ENCODE measurements at regions not wholly inside any gene's neighbourhood (a gene's known extent, or its start where the extent isn't known, plus 50 kb on each side); places are given as distances from the start of the nearest gene placed in this dataset.

DNA sequence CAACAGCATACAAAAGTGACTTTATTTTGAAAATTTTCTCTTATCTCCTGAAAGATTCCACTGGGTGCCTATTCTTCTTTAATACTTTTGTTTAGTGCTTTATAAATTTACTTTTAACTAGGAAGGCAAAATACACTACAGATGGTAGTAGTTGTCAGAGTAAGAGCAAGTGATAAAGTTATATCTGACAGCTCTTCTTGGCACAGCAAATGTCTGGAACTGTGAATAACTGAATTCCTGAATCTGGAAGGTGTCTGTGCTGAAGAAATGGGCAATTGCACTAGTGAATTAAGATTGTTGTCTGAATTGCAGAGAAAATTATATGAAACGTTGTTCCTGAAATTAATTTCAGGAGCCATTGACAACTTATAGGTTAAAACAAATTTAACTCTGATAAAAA lies 213.8 kb upstream of the CBLB start (continued):
- TF ChIP-seq, protein P1, sequence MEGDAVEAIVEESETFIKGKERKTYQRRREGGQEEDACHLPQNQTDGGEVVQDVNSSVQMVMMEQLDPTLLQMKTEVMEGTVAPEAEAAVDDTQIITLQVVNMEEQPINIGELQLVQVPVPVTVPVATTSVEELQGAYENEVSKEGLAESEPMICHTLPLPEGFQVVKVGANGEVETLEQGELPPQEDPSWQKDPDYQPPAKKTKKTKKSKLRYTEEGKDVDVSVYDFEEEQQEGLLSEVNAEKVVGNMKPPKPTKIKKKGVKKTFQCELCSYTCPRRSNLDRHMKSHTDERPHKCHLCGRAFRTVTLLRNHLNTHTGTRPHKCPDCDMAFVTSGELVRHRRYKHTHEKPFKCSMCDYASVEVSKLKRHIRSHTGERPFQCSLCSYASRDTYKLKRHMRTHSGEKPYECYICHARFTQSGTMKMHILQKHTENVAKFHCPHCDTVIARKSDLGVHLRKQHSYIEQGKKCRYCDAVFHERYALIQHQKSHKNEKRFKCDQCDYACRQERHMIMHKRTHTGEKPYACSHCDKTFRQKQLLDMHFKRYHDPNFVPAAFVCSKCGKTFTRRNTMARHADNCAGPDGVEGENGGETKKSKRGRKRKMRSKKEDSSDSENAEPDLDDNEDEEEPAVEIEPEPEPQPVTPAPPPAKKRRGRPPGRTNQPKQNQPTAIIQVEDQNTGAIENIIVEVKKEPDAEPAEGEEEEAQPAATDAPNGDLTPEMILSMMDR (conservative IDR thresholded peaks at IDR 0.05; ENCODE audit: low read depth in 2 of 2), result no peak
- no peak for TF ChIP-seq EZH2 (IDR thresholded peaks at IDR 0.05; ENCODE audit: low read depth, unreplicated experiment)
- no peak for TF ChIP-seq EZH2phosphoT487 (IDR thresholded peaks at IDR 0.05; ENCODE audit: unreplicated experiment)
- TF ChIP-seq, protein P2, sequence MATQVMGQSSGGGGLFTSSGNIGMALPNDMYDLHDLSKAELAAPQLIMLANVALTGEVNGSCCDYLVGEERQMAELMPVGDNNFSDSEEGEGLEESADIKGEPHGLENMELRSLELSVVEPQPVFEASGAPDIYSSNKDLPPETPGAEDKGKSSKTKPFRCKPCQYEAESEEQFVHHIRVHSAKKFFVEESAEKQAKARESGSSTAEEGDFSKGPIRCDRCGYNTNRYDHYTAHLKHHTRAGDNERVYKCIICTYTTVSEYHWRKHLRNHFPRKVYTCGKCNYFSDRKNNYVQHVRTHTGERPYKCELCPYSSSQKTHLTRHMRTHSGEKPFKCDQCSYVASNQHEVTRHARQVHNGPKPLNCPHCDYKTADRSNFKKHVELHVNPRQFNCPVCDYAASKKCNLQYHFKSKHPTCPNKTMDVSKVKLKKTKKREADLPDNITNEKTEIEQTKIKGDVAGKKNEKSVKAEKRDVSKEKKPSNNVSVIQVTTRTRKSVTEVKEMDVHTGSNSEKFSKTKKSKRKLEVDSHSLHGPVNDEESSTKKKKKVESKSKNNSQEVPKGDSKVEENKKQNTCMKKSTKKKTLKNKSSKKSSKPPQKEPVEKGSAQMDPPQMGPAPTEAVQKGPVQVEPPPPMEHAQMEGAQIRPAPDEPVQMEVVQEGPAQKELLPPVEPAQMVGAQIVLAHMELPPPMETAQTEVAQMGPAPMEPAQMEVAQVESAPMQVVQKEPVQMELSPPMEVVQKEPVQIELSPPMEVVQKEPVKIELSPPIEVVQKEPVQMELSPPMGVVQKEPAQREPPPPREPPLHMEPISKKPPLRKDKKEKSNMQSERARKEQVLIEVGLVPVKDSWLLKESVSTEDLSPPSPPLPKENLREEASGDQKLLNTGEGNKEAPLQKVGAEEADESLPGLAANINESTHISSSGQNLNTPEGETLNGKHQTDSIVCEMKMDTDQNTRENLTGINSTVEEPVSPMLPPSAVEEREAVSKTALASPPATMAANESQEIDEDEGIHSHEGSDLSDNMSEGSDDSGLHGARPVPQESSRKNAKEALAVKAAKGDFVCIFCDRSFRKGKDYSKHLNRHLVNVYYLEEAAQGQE (IDR thresholded peaks at IDR 0.05; ENCODE audit: unreplicated experiment), result no peak
- TF ChIP-seq POLR2AphosphoS5 (IDR thresholded peaks at IDR 0.05; ENCODE audit: low read depth), result no peak

DNA sequence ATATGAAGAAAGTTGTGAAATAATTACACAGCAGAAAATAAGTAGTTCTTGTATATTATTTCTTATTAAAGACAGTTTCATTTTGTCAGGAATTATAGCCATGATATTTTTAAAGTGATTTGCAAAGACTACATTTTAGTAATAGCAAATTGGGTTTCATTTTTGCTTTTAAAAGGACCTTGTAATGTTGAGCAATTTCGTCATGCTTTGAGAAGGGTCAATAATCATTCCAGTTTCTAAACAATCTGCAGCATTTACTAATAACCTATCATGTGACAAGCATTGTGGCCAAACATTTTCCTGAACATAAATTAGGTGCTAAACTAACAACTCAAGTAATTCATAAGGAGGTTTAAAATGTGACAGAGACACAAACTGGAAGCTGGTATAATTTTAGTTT lies 214.4 kb upstream of the CBLB start:
- no peaks in the 10 kb centered on the region for H3F3A ChIP-seq (replicated peaks; ENCODE audit: low read depth)
- no peaks in the 10 kb centered on the region for H3K36me3 ChIP-seq (ENCODE audit: insufficient read depth)
- no peak overlapping the region for H2AFZ ChIP-seq
- H3K4me1 Mint-ChIP-seq, result no peaks in the 10 kb centered on the region
- no peak overlapping the region for H3K4me3 ChIP-seq
- DNase-seq (ENCODE audit: low spot score), result no peak
- no peak overlapping the region for H3K4me2 ChIP-seq
- no peaks in the 10 kb centered on the region for H3K4me1 ChIP-seq (ENCODE audit: insufficient read depth)
- peaks cover 6% of the 10 kb centered on the region; the same call in 1 of the 3 replicates for H3K36me3 Mint-ChIP-seq (ENCODE audit: low read depth)
- H3K4me3 Mint-ChIP-seq, result no peak overlapping the region
- no peaks in the 10 kb centered on the region for H3K9me2 ChIP-seq (ENCODE audit: insufficient read depth)
- no peak overlapping the region for H3K27ac Mint-ChIP-seq
- no peak for ATAC-seq
- no peaks in the 10 kb centered on the region for H3K79me2 ChIP-seq (replicated peaks; ENCODE audit: insufficient read depth)
- H3K27me3 Mint-ChIP-seq (ENCODE audit: insufficient read depth, low read depth, poor library complexity), result no peaks in the 10 kb centered on the region
- no peaks in the 10 kb centered on the region for H4K20me1 ChIP-seq (replicated peaks; ENCODE audit: insufficient read depth)
- H3K9me3 Mint-ChIP-seq, result peaks cover 8% of the 10 kb centered on the region; the same call in 2 of the 3 replicates
- H3K27ac ChIP-seq (ENCODE audit: low read depth), result no peak overlapping the region
- H3K27me3 ChIP-seq (ENCODE audit: insufficient read depth), result no peaks in the 10 kb centered on the region
- TF ChIP-seq, protein P3, sequence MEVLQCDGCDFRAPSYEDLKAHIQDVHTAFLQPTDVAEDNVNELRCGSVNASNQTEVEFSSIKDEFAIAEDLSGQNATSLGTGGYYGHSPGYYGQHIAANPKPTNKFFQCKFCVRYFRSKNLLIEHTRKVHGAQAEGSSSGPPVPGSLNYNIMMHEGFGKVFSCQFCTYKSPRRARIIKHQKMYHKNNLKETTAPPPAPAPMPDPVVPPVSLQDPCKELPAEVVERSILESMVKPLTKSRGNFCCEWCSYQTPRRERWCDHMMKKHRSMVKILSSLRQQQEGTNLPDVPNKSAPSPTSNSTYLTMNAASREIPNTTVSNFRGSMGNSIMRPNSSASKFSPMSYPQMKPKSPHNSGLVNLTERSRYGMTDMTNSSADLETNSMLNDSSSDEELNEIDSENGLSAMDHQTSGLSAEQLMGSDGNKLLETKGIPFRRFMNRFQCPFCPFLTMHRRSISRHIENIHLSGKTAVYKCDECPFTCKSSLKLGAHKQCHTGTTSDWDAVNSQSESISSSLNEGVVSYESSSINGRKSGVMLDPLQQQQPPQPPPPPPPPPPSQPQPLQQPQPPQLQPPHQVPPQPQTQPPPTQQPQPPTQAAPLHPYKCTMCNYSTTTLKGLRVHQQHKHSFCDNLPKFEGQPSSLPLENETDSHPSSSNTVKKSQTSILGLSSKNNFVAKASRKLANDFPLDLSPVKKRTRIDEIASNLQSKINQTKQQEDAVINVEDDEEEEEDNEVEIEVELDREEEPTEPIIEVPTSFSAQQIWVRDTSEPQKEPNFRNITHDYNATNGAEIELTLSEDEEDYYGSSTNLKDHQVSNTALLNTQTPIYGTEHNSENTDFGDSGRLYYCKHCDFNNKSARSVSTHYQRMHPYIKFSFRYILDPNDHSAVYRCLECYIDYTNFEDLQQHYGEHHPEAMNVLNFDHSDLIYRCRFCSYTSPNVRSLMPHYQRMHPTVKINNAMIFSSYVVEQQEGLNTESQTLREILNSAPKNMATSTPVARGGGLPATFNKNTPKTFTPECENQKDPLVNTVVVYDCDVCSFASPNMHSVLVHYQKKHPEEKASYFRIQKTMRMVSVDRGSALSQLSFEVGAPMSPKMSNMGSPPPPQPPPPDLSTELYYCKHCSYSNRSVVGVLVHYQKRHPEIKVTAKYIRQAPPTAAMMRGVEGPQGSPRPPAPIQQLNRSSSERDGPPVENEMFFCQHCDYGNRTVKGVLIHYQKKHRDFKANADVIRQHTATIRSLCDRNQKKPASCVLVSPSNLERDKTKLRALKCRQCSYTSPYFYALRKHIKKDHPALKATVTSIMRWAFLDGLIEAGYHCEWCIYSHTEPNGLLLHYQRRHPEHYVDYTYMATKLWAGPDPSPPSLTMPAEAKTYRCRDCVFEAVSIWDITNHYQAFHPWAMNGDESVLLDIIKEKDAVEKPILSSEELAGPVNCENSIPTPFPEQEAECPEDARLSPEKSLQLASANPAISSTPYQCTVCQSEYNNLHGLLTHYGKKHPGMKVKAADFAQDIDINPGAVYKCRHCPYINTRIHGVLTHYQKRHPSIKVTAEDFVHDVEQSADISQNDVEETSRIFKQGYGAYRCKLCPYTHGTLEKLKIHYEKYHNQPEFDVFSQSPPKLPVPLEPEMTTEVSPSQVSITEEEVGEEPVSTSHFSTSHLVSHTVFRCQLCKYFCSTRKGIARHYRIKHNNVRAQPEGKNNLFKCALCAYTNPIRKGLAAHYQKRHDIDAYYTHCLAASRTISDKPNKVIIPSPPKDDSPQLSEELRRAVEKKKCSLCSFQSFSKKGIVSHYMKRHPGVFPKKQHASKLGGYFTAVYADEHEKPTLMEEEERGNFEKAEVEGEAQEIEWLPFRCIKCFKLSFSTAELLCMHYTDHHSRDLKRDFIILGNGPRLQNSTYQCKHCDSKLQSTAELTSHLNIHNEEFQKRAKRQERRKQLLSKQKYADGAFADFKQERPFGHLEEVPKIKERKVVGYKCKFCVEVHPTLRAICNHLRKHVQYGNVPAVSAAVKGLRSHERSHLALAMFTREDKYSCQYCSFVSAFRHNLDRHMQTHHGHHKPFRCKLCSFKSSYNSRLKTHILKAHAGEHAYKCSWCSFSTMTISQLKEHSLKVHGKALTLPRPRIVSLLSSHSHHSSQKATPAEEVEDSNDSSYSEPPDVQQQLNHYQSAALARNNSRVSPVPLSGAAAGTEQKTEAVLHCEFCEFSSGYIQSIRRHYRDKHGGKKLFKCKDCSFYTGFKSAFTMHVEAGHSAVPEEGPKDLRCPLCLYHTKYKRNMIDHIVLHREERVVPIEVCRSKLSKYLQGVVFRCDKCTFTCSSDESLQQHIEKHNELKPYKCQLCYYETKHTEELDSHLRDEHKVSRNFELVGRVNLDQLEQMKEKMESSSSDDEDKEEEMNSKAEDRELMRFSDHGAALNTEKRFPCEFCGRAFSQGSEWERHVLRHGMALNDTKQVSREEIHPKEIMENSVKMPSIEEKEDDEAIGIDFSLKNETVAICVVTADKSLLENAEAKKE (CRISPR knock-in tag; IDR thresholded peaks at IDR 0.05), result no peak
- TF ChIP-seq ZNF331 (CRISPR knock-in tag; IDR thresholded peaks at IDR 0.05; ENCODE audit: low read depth), result no peak
- no peak for TF ChIP-seq ZNF114 (CRISPR knock-in tag; IDR thresholded peaks at IDR 0.05)
- TF ChIP-seq, protein P2 (IDR thresholded peaks at IDR 0.05; ENCODE audit: unreplicated experiment), result no peak
- no peak for TF ChIP-seq NANOG (IDR thresholded peaks at IDR 0.05; ENCODE audit: borderline replicate concordance)

All from GM23338 (cell line).